GM18873 (cell line): ENCODE measurements at regions not wholly inside any gene's neighbourhood (a gene's known extent, or its start where the extent isn't known, plus 50 kb on each side); places are given as distances from the start of the nearest gene placed in this dataset.
A peak's percentile ranks its signal among the peaks of the same experiment; 100 is the strongest.
"Not testable (repeated sequence)": the region's sequence is repeated elsewhere in the genome, so short reads cannot be mapped to it uniquely, and the experiment has no call there.

Experiments used
- ATAC-seq: cut with Tn5 transposase; IDR thresholded peaks from one replicate; pipeline ENCODE4 v1.9.1; 2021; ENCODE audit warnings: mild to moderate bottlenecking, moderate library complexity, moderate number of reproducible peaks; ENCODE audit not compliant: unreplicated experiment, low FRiP score

DNA sequence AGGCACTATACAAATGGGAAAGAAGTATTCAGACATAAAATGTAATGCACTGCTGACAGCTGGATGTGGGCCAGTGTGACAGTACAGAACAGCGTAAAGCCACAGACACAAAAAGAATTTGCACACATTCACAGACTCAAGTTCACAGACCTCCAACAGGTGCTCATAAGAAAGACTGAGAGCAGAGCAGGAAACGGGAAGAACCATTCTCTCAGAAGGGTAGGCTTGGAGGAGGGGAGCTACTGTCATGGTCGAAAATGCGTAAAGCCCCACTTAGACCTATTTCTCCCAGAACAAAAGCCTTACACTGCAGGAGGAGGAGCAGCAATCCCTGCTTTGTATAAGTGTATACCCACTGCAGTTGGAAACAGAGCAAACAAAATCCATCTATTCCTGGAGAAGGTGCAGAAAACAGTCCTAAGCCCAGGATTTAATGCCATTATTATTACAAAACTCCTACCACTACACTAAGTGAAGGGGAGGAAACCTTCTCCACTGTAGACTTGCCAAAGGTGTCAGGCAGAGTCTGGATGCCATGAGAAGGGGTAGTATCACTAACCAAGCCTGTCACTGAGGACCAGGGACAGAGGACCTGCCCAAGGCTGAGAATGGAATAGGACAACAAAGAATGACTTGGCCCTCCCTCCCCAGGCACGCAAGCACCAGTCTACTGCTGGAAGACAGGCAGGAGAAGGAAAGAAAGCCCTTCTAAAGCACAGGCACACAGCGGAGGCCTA is 103.0 kb upstream of the FAM25C start:
- ATAC-seq = not testable (repeated sequence)

DNA sequence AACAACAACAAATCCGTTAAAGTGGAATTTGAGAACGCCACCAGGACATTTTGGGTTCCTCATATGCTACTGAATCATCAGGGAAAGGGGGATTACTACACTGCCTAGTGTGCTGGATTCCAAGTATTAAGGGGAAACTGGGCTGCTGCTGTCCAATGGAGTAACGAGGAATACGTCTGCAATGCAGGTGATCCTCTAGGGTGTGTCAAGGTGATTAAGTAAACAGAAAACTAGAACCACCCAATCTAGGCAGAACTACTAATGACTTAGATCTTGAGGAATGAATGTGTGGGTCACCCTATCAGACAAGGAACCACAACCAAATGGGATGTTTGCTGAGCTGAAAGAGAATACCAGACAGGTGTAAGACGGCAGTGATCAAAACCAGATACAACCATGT is 99.3 kb upstream of the FAM25C start:
- ATAC-seq = not testable (repeated sequence)

DNA sequence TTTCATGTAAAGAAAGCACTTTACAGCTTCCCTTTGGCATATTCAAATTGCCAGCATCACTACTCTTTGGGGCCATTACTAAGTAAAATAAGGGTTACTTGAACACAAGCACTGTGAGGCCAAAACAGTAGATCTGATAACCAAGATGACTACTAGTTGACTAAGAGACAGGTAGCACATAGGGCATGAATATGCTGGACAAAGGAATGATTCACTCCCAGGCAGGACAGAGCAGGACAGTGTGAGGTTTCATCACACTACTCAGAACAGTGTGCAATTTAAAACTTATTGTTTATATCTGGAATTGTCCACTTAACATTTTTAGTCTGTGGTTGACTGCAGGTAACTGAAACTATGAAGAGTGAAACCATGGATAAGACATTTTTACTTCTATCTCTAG is 91.1 kb upstream of the FAM25C start:
- ATAC-seq = not testable (repeated sequence)

DNA sequence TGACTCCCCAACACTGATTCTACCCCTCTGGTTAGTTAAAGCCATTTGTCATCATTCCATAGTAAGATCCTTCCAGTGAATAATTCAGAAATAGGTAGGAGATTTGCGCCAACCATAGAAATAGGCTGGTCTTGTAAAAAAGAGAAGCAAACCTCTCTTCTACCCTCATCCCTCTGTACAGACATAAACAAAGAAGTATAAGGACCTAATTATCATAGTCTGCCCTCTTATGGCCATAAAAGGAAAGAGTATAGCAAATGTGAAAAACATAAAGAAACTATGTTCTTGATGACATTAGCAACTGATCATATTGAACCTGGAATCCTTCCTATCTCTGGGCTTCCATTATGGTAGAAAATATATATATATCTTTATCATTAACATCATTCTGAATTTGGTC is 88.5 kb upstream of the FAM25C start:
- ATAC-seq = not testable (repeated sequence)

DNA sequence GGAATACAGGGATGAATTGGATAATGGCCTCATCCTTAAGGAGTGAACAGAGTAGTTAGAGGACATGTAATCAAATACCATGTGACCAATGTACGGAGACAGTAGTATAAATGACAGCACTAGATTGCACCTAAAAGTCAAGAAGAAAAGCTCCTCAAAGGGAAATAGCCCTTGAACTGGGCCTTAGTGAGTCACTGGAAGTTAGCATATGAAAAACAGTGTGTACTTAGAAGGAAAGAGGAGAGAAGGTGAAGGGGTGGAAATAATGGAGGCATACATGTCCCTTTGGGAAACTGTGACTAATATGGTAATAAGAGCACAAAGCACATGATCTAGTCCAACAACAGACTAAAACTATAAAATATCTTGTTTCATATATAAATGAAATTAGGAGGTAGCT is 84.9 kb upstream of the FAM25C start:
- ATAC-seq = not testable (repeated sequence)

DNA sequence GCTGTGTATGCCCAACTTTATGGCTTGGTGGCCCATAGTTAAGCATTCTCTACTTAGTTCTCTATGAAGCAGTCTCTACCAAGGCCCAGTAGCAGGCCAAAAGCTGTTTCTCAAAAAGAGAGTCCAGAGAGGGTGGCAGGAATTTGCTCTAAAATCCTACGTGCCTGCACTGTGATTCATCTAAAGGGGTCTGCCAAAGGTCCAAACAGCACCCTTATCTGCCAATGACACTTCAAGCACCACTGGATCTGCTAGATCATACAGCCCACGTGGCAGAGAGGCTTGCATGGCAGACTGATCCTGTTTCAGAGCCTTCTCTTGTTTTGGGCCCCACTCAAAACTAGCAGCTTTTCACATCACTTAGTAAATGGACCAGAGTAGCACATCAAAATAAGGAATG is 71.6 kb upstream of the FAM25C start:
- not testable (repeated sequence) for ATAC-seq

DNA sequence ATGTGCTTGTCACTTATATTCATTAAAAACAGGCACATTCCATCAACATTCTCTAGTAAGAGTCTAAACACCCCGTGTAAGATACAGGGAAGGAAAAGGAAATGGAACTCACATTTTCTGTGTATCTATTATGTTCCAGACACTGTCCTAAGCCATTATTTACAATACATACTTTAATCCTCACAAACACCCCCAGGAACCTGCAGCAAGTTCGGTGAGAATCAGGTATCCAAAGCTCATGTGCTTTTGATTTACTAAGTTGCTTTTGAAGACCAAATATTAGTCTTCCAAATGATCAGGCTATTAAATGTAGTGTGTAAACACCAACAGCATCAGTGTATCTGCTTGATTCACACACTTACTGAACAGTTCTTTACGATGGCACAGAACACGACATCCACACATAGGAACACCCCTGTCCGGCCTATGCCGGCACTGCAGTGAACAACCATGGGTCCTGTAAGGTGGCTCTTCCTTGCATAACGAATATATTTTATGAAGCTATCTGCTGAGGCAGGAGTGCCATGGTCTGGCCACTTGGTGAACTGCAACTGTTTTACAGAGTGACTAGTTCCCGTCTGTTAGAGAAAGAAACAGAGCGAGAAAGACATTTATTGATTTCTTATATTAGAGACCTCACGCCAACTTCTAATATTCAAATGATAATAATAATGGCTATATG is 64.5 kb upstream of the FAM25C start:
- peak; percentile 77 for ATAC-seq

DNA sequence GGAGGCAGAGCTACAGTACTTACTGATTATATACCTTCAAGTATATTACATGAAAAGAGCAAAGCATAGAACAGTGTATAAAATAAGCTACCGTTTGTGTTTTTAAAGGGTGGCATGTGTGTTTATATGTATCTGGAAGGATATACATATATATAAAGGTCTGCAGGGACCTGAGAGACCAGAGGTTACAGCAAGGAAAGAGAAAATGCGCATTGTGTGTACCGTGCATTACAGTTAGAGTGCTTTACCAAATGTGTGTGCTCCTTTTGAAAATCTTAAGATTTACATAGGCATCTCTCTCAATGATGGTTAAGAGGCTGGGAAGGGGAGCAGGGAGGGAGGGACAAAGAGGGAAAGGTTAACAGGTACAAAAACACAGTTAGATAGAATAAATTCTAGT is 55.8 kb upstream of the FAM25C start:
- not testable (repeated sequence) for ATAC-seq
